ENCODE measurements at regions not wholly inside any gene's neighbourhood (a gene's known extent, or its start where the extent isn't known, plus 50 kb on each side); places are given as distances from the start of the nearest gene placed in this dataset.

GRCh38 chr5:32936329-32936728 lies 225.2 kb downstream of the NPR3 start:
- in situ Hi-C loops (cut with MboI): loop anchor here (25.0 kb wide), 1 partner anchor 476 kb away; no protein-coding TSS in a partner anchor
- Histone ChIP-seq H3K4me2 (ENCODE audit: unreplicated experiment) (no peak overlapping the region), H3F3A (ENCODE audit: insufficient read depth) (no peaks in the 10 kb centered on the region), H3K36me3 (ENCODE audit: low read depth) (no peaks in the 10 kb centered on the region), H3K9ac (no peak overlapping the region), H4K20me1 (ENCODE audit: insufficient read depth) (no peaks in the 10 kb centered on the region), H3K27ac (no peak overlapping the region), H3K4me1 (ENCODE audit: insufficient read depth) (no peaks in the 10 kb centered on the region; the same call in 1 of the 2 replicates), H2AFZ (no peak overlapping the region), H3K9me3 (ENCODE audit: low read depth) (no peaks in the 10 kb centered on the region), H3K27me3 (replicated peaks; ENCODE audit: insufficient read depth) (no peaks in the 10 kb centered on the region), H3K9me2 (ENCODE audit: insufficient read depth) (no peaks in the 10 kb centered on the region), H3K4me3 (no peak overlapping the region), H3K79me2 (ENCODE audit: insufficient read depth) (no peaks in the 10 kb centered on the region)
- no peak for DNase-seq
- TF ChIP-seq EZH2phosphoT487 (IDR thresholded peaks at IDR 0.05; ENCODE audit: insufficient read depth, low read depth) (no peak), EZH2 (IDR thresholded peaks at IDR 0.05; ENCODE audit: insufficient read depth, poor library complexity, severe bottlenecking) (no peak)
- WGBS, 2 experiments (ENCODE audit: low coverage in 1 of 2, low lambda C conversion rate in 2 of 2, missing lambda C conversion rate in 2 of 2): 76 to 82% methylated on average over 4 of the region's 4 CpGs

DNA sequence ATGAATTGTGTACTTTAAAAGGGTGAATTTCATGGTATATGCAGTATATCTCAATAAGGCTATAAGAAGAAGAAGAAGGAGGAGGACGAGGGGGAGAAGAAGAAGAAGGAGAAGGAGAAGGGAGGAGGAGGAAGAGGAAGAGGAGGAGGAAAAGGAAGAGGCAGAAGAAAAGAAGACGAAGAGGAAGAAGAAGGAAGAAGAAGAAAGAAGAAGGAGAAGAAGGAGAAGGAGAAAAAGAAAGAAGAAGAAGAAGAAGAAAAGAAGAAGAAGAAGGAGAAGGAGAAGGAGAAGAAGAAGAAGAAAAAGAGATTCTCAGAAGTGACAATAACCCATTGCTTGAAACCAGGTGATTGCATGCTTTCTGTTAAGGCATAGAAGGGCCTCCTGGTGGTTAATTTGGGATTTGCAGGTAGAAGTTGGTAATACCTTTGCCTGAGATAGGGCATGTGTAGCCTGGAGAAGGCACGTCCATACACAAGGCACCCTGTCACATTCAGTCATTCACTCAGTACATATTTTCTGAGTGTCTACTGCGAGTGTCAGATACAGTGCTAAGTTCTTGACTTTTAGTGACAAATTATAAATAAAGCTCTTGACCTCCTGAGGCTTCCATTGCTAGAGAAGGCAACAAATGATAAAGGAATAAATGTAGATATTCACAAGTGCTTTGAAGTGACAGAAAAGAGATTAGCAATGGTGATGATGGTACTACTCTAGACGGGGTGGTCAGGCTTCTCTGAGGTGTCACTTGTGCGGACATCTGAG lies 231.3 kb downstream of the NPR3 start:
- no peaks in the 10 kb centered on the region for H3K36me3 ChIP-seq (ENCODE audit: low read depth)
- H3K4me1 ChIP-seq (ENCODE audit: insufficient read depth): no peaks in the 10 kb centered on the region
- no peak for DNase-seq

DNA sequence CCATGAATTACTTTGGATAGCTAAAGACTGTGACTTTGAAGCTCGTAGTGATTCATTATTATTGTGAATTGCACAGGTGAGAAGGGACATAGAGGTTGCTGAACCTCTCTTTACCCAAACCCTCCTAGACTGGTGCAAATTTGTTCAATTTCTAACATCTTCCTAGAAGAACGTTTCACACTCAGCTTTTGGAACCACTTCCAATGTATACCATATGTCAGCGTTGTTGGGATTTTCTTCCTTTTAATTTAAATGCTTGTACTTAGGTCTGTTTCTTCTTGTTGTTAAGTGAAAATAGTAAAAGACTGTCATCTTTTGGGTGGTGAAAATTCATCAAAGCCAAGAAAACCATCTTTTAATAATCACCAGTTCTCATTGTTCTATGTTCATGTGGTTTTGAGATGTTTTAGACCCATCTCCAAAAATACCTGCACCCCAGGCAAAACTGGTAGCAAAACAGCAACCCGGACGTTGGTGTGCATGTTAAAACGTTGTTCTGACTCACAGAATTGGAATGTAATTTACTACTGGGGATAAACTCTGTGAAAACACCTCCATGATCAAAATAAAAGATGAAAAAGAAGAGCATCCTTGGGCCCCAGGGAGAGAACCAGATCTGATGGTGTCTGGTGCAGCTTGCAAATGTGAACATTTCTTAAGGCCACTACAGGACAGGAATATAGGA lies 238.3 kb downstream of the NPR3 start:
- in situ Hi-C loops (cut with MboI): loop anchor here (25.0 kb wide), 1 partner anchor 463 kb away; no protein-coding TSS in a partner anchor

More for the DNA sequence above, 231.3 kb downstream of the NPR3 start:
- H3K9me3 ChIP-seq (ENCODE audit: low read depth): no peaks in the 10 kb centered on the region
- H2AFZ ChIP-seq: no peak overlapping the region
- no peaks in the 10 kb centered on the region for H3F3A ChIP-seq (ENCODE audit: insufficient read depth)
- H3K27me3 ChIP-seq (replicated peaks; ENCODE audit: insufficient read depth): no peaks in the 10 kb centered on the region
- in situ Hi-C loops (cut with MboI): loop anchor here (25.0 kb wide), 1 partner anchor 470 kb away; no protein-coding TSS in a partner anchor
- no peak overlapping the region for H3K27ac ChIP-seq
- H3K9me2 ChIP-seq (ENCODE audit: insufficient read depth): no peaks in the 10 kb centered on the region
- H3K9ac ChIP-seq: no peak overlapping the region
- no peak overlapping the region for H3K4me3 ChIP-seq
- no peak for TF ChIP-seq EZH2 (IDR thresholded peaks at IDR 0.05; ENCODE audit: insufficient read depth, poor library complexity, severe bottlenecking)
- TF ChIP-seq EZH2phosphoT487 (IDR thresholded peaks at IDR 0.05; ENCODE audit: insufficient read depth, low read depth): no peak
- H3K4me2 ChIP-seq (ENCODE audit: unreplicated experiment): no peak overlapping the region
- 78 to 81% methylated on average over 6 of the region's 6 CpGs for WGBS, 2 experiments (ENCODE audit: low coverage in 1 of 2, low lambda C conversion rate in 2 of 2, missing lambda C conversion rate in 2 of 2)
- H3K79me2 ChIP-seq (ENCODE audit: insufficient read depth): no peaks in the 10 kb centered on the region
- H4K20me1 ChIP-seq (ENCODE audit: insufficient read depth): no peaks in the 10 kb centered on the region

DNA sequence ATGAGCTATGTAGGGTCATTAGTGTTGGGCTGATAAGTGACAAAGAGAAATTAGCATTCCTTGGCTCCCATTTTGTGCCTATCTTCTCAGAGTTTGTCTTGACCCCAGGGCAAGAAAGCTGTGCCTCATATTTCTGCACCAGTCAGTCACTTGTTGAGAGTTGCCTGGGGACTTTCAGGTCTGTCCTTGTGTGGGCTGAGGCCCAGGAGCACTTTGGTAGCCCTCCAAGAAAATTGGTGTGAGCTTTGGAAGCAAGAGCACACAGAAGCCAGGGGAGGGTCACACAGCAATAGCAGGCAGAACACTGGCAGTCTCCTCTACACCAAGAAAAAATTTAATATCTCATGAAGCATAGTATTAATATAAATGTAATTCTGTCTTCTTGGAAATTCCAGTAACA lies 239.9 kb downstream of the NPR3 start:
- peaks cover 17% of the 10 kb centered on the region for H3K4me1 ChIP-seq (ENCODE audit: insufficient read depth)
- H3K9ac ChIP-seq: no peak overlapping the region
- H3K27ac ChIP-seq: no peak overlapping the region
- no peak for DNase-seq
- H3K9me3 ChIP-seq (ENCODE audit: low read depth): no peaks in the 10 kb centered on the region
- H2AFZ ChIP-seq: no peak overlapping the region
- H3K36me3 ChIP-seq (ENCODE audit: low read depth): no peaks in the 10 kb centered on the region
- in situ Hi-C loops (cut with MboI): no loop called here
- H3K4me3 ChIP-seq: no peak overlapping the region
- no peak overlapping the region for H3K4me2 ChIP-seq (ENCODE audit: unreplicated experiment)
- no peaks in the 10 kb centered on the region for H3K79me2 ChIP-seq (ENCODE audit: insufficient read depth)
- H4K20me1 ChIP-seq (ENCODE audit: insufficient read depth): no peaks in the 10 kb centered on the region
- H3F3A ChIP-seq (ENCODE audit: insufficient read depth): no peaks in the 10 kb centered on the region
- no peaks in the 10 kb centered on the region for H3K9me2 ChIP-seq (ENCODE audit: insufficient read depth)
- no peak for TF ChIP-seq EZH2 (IDR thresholded peaks at IDR 0.05; ENCODE audit: insufficient read depth, poor library complexity, severe bottlenecking)
- TF ChIP-seq EZH2phosphoT487 (IDR thresholded peaks at IDR 0.05; ENCODE audit: insufficient read depth, low read depth): no peak
- H3K27me3 ChIP-seq (replicated peaks; ENCODE audit: insufficient read depth): no peaks in the 10 kb centered on the region

More for the DNA sequence above, 238.3 kb downstream of the NPR3 start:
- Histone ChIP-seq H3F3A (ENCODE audit: insufficient read depth) (no peaks in the 10 kb centered on the region), H3K36me3 (ENCODE audit: low read depth) (no peaks in the 10 kb centered on the region), H3K27me3 (replicated peaks; ENCODE audit: insufficient read depth) (no peaks in the 10 kb centered on the region), H3K9ac (no peak overlapping the region), H3K9me2 (ENCODE audit: insufficient read depth) (no peaks in the 10 kb centered on the region), H3K9me3 (ENCODE audit: low read depth) (no peaks in the 10 kb centered on the region), H3K27ac (no peak overlapping the region), H3K4me2 (ENCODE audit: unreplicated experiment) (no peak overlapping the region), H3K79me2 (ENCODE audit: insufficient read depth) (no peaks in the 10 kb centered on the region), H4K20me1 (ENCODE audit: insufficient read depth) (no peaks in the 10 kb centered on the region), H2AFZ (peak overlapping the region; percentile 10; the same call in 1 of the 2 replicates), H3K4me3 (no peak overlapping the region), H3K4me1 (ENCODE audit: insufficient read depth) (peaks cover 9% of the 10 kb centered on the region)
- DNase-seq: no peak
- WGBS, 2 experiments (ENCODE audit: low coverage in 1 of 2, low lambda C conversion rate in 2 of 2, missing lambda C conversion rate in 2 of 2): 29 to 35% methylated on average over 6 of the region's 6 CpGs
- TF ChIP-seq EZH2 (IDR thresholded peaks at IDR 0.05; ENCODE audit: insufficient read depth, poor library complexity, severe bottlenecking): no peak
- TF ChIP-seq EZH2phosphoT487 (IDR thresholded peaks at IDR 0.05; ENCODE audit: insufficient read depth, low read depth): no peak
